HK-2 (cell line): ENCODE measurements at regions not wholly inside any gene's neighbourhood (a gene's known extent, or its start where the extent isn't known, plus 50 kb on each side); places are given as distances from the start of the nearest gene placed in this dataset.
"Not testable (repeated sequence)": the region's sequence is repeated elsewhere in the genome, so short reads cannot be mapped to it uniquely, and the experiment has no call there.

ENCODE experiments used
- DNase-seq: peaks from one replicate; pipeline ENCODE4 v3.0.0-alpha.2; 2018; ENCODE audit not compliant: unreplicated experiment

DNA sequence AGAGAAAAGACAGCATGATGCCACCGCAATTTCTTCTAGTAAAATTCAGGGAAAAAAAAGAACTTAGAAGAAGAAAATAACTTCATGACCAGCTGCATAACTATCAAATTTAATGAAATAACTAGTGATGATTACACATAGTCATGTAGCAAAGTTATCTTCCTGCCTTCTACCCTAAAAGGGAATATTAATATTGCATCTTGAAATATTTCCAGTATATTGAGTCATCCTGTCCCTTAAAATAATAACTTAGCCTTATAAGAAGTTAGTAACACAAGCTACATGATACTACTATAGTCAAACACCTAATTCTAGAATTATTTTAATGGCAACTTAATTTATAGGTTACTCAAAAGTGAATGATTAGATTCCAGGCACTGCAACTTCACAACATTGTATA is 289.2 kb downstream of the KLF12 start:
- DNase-seq: no peak

DNA sequence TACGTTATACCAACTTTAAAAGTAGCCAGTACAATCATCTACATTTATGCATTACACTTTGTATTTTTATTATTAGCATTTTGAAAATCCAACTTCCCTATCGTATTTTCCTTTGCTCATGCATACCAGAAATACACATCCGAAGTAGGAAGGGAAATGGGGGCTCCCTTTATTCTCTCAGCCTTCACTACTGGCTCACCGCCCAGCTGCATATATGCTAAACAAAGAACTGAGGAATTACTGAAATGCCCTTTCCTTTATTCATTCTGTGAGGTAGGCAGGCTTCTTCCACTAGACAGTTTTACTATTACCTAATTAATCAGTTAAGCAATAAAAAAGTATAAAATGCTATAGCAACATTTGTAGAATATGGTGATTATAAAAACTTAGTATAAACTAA is 291.6 kb downstream of the KLF12 start:
- DNase-seq: no peak

DNA sequence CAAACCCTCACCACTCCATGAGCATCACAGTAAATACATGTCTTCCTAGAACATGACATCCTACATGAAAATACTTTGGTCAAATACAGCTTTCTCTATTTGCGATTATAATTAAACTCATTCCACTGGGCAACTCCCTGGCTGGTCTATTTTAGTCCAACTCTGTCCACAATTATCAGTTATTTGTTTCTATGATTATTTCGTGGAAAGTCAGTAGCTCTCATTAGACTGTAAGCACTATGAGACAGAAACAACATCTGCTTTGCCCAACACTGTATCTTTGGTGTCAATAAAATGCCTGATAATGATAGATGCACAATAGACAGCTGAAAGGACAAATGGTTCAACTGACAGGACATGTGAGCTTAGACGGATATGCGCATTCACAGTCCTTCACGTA is 292.0 kb downstream of the KLF12 start:
- no peak for DNase-seq

DNA sequence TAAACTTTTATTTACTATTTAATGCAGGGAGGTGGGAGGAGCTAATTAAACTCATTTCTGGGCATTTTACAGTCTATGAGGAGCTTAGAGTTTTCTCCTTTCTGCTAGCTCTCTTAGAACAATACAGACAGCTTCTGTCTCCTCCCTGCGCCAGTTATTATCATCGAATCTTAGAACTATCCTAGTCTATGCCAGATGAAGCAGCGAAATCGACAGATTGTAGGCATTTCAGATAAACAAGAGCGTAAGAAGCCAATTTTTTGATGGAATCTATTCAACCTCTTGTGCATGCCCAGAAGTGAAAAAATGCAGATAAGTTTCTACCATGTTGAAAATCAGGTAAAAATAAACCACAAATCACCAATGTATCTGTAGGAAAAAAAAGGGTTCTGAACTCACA is 297.1 kb downstream of the KLF12 start:
- no peak for DNase-seq

DNA sequence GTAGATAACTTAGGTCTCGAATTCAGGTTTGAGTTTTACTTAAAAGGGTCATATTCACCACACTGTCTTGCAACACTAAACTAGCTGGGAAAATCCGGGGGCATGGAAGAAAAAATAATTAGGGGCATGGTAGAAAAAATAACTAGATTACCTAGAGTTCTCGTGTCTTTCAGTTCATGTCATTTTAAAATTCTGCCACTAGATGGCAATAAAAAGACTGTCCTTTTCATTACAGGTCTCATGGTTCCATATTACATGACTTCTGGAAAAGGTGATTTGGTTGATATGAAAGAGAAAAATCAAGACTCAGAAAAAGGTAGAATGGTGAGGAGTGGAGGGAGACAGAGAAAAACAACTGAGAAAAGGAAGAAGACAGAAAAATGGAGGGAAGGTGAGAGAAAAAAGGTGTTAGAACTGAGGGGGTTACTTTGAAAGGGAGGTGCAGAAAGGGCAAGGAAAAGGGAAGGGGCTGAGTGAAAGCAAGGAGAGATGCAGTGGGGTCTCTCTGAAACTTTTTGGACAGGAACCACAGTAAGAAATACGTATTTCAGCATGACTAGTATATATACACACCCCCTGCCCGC is 299.0 kb downstream of the KLF12 start:
- no peak for DNase-seq

GRCh38 chr13:73833325-73834070 is 300.7 kb downstream of the KLF12 start:
- no peak for DNase-seq

DNA sequence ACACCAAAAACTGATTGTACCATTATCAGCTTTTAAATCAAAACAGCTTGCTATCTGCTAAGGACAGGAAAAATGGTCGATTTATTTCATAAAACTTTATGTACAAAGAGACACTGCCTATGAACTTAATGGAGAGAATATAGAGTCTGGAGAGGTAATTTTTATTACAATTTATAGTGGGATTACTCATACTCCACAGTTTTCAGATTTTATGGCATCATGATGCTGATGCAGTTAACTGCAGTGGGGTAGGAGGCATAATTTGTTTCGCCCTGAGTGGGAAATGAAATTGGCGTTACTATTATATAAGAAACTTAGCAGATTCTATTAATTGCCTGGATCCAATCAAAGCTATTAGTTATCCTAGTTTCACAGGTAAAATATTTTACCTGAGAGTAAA is 301.4 kb downstream of the KLF12 start:
- DNase-seq: no peak

DNA sequence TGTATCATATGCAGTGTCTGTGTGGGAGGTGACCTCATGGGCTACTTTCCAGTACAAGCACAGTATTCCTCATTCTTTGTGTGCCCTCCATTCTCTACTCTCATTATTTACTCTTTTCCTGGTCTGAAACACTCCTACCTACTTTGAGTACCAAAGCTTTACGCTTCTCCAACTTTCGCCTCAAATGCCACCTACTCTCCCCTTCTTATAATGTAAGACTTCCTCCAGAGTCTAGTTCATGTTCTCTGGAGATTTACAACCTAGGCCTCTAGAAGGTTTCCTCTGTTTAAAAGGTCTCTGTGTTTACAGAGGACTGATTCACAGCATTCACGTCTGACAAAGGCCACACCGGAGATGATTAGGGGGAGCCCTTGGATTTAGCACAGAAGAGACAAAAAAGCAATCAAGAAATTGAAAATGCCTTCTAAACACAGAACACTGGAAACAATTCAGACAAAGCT is 302.0 kb downstream of the KLF12 start:
- no peak for DNase-seq

DNA sequence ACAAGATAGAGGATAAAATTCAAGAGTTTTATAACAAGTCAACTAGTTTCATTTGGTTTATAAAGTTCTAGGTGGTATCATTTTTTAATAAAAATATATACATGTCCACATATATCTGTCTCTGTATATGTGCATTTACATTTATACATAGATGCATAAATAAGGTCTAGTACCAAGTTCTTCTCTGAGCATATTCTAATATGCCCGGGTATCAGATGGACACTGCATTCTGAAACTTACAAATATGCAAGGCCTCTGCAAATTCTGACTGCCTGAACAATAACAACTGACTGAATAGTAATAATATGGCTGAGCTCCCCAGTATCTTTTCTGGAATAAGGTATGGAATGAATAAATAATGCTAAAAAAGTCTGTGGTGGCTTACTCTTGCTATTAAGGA is 304.8 kb downstream of the KLF12 start:
- no peak for DNase-seq

GRCh38 chr13:73828811-73829210 is 305.4 kb downstream of the KLF12 start:
- DNase-seq: no peak

DNA sequence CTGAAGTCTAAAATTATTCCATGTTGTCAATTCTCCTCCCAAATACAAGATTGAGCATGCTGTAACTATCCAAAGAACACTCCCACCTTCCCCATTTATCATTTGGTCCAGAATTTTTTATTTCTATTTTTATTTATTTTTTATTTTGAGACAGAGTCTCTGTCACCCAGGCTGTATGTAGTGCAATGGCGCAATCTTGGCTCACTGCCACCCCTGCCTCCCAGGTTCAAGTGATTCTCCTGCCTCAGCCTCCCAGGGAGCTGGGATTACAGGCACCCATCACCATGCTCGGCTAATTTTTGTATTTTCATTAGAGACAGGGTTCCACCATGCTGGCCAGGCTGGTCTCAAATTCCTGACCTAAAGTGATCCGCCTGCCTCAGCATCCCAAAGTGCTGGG is 306.8 kb downstream of the KLF12 start:
- no peak for DNase-seq

DNA sequence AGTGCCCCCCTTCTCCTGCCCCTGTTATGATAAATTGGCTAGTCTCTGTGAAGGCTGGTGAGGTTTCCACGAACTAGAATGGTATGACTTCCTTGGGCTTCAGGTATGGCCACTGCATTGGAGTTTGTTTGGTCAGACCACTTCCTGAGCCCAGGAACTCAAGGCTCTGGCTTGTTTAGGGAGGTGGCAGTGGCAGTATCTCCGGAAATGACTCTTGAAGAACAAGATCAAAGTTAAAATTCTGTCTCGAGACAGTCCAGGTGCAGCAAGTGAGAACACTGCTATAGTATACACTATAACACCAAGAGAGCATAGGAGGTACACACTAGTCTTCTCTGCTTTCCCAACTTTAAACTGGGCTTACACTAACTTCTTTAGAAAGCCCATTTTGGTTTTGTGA is 309.1 kb downstream of the KLF12 start:
- DNase-seq: no peak

- DNase-seq: no peak
Measured at GRCh38 chr13:73822668-73823592, 311.3 kb downstream of the KLF12 start.

DNA sequence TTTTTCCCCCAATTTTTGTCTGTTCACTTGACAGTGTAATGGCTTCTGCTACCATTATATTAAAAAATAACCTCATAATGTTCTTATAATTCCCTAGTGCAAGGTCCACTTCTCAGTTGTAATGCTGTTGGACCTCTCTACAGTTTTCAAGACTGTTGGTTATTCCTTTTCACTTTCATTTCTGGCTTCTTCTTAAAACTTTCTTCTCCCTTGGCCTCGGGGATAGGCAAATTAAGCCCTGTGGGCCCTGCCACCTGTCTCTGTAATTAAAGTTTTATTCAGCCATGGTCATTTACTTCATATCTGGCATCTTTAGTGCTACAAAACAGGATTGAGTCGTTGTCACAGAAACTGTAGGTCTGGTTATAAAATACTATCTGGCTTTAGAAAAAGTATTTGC is 313.5 kb downstream of the KLF12 start:
- no peak for DNase-seq

GRCh38 chr13:73820285-73820684 is 313.9 kb downstream of the KLF12 start:
- DNase-seq: no peak

GRCh38 chr13:73819711-73820110 is 314.5 kb downstream of the KLF12 start:
- no peak for DNase-seq

GRCh38 chr13:73816702-73817101 is 317.5 kb downstream of the KLF12 start:
- DNase-seq: no peak

GRCh38 chr13:73815796-73816195 is 318.4 kb downstream of the KLF12 start:
- DNase-seq: no peak

- no peak for DNase-seq
Measured at GRCh38 chr13:73810647-73811046, 323.6 kb downstream of the KLF12 start.

GRCh38 chr13:73809561-73809960 is 324.6 kb downstream of the KLF12 start:
- no peak for DNase-seq

DNA sequence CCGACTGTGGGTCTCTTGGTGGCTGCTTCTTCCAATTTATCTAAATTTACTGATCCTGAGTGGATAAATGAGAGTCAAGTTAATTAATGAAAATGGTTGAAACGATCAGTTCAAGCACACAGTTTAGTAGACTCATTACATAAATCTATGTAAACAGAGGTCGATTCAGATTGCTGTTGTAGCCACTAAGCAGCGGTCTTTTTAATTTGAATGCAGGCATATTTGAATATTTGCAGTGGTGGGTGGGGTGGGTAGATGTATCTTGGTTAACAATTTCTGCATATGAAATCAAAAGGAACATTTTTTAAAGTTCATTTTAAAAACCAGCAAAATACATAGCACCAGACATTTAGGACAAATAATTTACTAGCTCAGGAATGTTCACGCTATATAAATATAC is 325.9 kb downstream of the KLF12 start:
- no peak for DNase-seq

- not testable (repeated sequence) for DNase-seq
Measured at GRCh38 chr13:73805326-73805958, 328.8 kb downstream of the KLF12 start.
